Neural progenitor cell (in vitro differentiated cells): ENCODE measurements at regions not wholly inside any gene's neighbourhood (a gene's known extent, or its start where the extent isn't known, plus 50 kb on each side); places are given as distances from the start of the nearest gene placed in this dataset.
A peak's percentile ranks its signal among the peaks of the same experiment; 100 is the strongest.

ENCODE experiments used
- DNase-seq: peaks from one replicate; pipeline ENCODE4 v3.0.0-alpha.2; 2016; ENCODE audit warnings: low spot score
- H2AFZ ChIP-seq: fragments of 200-600 bp; sonication (generic); replicated peaks from 2 replicates; pipeline ENCODE4 v1.6.1; 2016; ENCODE audit warnings: antibody characterized with exemption
- H3F3A ChIP-seq: fragments of 200-600 bp; sonication (generic); 2 replicates; pipeline ENCODE4 v1.6.1; 2016; ENCODE audit warnings: antibody characterized with exemption, low read depth
- H3K27ac ChIP-seq: fragments of 200-600 bp; sonication (generic); 2 replicates; pipeline ENCODE4 v1.5.1; 2016; ENCODE audit warnings: mild to moderate bottlenecking
- H3K27me3 ChIP-seq: fragments of 200-600 bp; sonication (generic); 2 replicates; pipeline ENCODE4 v1.6.1; 2016; ENCODE audit warnings: mild to moderate bottlenecking, moderate library complexity
- H3K36me3 ChIP-seq: fragments of 200-600 bp; sonication (generic); 2 replicates; pipeline ENCODE4 v1.5.1; 2016
- H3K4me1 ChIP-seq: fragments of 200-600 bp; sonication (generic); 2 replicates; pipeline ENCODE4 v1.6.1; 2016; ENCODE audit warnings: mixed run types
- H3K4me2 ChIP-seq: fragments of 200-600 bp; sonication (generic); 2 replicates; pipeline ENCODE4 v1.6.1; 2016
- H3K4me3 ChIP-seq: fragments of 200-600 bp; sonication (generic); 2 replicates; pipeline ENCODE4 v1.5.1; 2016
- H3K79me2 ChIP-seq: fragments of 200-600 bp; sonication (generic); 2 replicates; pipeline ENCODE4 v1.6.1; 2016; ENCODE audit warnings: low read depth
- H3K9ac ChIP-seq: fragments of 200-600 bp; sonication (generic); 2 replicates; pipeline ENCODE4 v1.6.1; 2016
- H3K9me3 ChIP-seq: fragments of 200-600 bp; sonication (generic); 2 replicates; pipeline ENCODE4 v1.5.1; 2016; ENCODE audit warnings: low read depth
- H4K20me1 ChIP-seq: fragments of 200-600 bp; sonication (generic); 2 replicates; pipeline ENCODE4 v1.6.1; 2016; ENCODE audit warnings: low read depth
- H3K27ac Mint-ChIP-seq: 3 replicates; pipeline ENCODE4 v1.8.0; 2021; ENCODE audit warnings: mixed read lengths
- H3K27me3 Mint-ChIP-seq: 2 replicates; pipeline ENCODE4 v1.8.0; 2022; ENCODE audit warnings: low read depth, mild to moderate bottlenecking, inconsistent platforms, moderate library complexity, mixed read lengths; ENCODE audit not compliant: insufficient read depth
- H3K36me3 Mint-ChIP-seq: 3 replicates; pipeline ENCODE4 v1.8.0; 2021; ENCODE audit warnings: mixed read lengths
- H3K4me1 Mint-ChIP-seq: 3 replicates; pipeline ENCODE4 v1.8.0; 2021; ENCODE audit warnings: mixed read lengths
- H3K4me3 Mint-ChIP-seq: 3 replicates; pipeline ENCODE4 v1.8.0; 2021; ENCODE audit warnings: mild to moderate bottlenecking, moderate library complexity, mixed read lengths
- H3K9me3 Mint-ChIP-seq: 3 replicates; pipeline ENCODE4 v1.8.0; 2020; ENCODE audit warnings: mixed read lengths
- EZH2 ChIP-seq: fragments of 200-600 bp; sonication (generic); IDR thresholded peaks from 2 replicates; pipeline ENCODE4 v1.6.1; 2017; ENCODE audit warnings: antibody characterized with exemption, mild to moderate bottlenecking, moderate library complexity
- EZH2phosphoT487 ChIP-seq: fragments of 200-600 bp; sonication (generic); IDR thresholded peaks from 2 replicates; pipeline ENCODE4 v1.6.1; 2017; ENCODE audit warnings: antibody characterized with exemption
- TF ChIP-seq, protein P1 (sequence below): fragments of 200-600 bp; sonication (generic); IDR thresholded peaks from 2 replicates; pipeline ENCODE4 v1.5.1; 2017; ENCODE audit warnings: antibody characterized with exemption, mild to moderate bottlenecking

- Mint-ChIP-seq H3K9me3 (peaks cover 11% of the 10 kb centered on the region), H3K36me3 (peaks cover 13% of the 10 kb centered on the region), H3K4me1 (peaks cover 98% of the 10 kb centered on the region), H3K27me3 (peaks cover 11% of the 10 kb centered on the region), H3K27ac (peak overlapping the region; percentile 83), H3K4me3 (peak overlapping the region; percentile 1)
- Histone ChIP-seq H3F3A (peaks cover 41% of the 10 kb centered on the region), H4K20me1 (peaks cover 48% of the 10 kb centered on the region), H3K36me3 (no peaks in the 10 kb centered on the region), H3K4me3 (no peak overlapping the region), H3K9ac (no peak overlapping the region), H3K4me2 (peak overlapping the region; percentile 59), H3K27me3 (peaks cover 97% of the 10 kb centered on the region), H3K4me1 (peaks cover 38% of the 10 kb centered on the region), H2AFZ (no peak overlapping the region), H3K79me2 (no peaks in the 10 kb centered on the region), H3K27ac (no peak overlapping the region), H3K9me3 (no peaks in the 10 kb centered on the region)
- DNase-seq: peak; percentile 89
- TF ChIP-seq EZH2 (no peak), EZH2phosphoT487 (peak; percentile 58)
- TF ChIP-seq, protein P1, sequence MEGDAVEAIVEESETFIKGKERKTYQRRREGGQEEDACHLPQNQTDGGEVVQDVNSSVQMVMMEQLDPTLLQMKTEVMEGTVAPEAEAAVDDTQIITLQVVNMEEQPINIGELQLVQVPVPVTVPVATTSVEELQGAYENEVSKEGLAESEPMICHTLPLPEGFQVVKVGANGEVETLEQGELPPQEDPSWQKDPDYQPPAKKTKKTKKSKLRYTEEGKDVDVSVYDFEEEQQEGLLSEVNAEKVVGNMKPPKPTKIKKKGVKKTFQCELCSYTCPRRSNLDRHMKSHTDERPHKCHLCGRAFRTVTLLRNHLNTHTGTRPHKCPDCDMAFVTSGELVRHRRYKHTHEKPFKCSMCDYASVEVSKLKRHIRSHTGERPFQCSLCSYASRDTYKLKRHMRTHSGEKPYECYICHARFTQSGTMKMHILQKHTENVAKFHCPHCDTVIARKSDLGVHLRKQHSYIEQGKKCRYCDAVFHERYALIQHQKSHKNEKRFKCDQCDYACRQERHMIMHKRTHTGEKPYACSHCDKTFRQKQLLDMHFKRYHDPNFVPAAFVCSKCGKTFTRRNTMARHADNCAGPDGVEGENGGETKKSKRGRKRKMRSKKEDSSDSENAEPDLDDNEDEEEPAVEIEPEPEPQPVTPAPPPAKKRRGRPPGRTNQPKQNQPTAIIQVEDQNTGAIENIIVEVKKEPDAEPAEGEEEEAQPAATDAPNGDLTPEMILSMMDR: peak; percentile 64
Measured at GRCh38 chr4:4761128-4761982, 98.1 kb upstream of the MSX1 start.

DNA sequence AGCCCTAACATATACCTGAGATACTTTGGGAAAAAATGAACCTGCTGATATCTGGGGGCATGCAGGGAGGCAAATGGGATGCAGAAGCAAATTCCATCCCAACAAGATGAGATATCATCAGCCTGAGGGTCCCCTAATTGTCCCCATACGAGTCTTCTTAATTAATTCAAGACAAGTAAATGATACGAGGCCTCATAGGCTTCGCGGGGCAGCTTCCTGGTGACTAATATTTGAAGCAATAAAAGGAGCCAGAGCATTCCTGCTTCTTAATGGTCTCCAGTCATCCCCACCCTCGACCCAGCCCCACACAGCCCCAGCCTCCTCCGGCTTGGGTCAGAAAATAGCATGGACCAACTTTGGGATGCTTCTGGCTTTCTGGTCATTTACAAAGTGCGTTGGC, 99.6 kb upstream of the MSX1 start:
- H3F3A ChIP-seq: peaks cover 44% of the 10 kb centered on the region
- Mint-ChIP-seq H3K27ac (peak overlapping the region; percentile 89), H3K36me3 (peaks cover 3% of the 10 kb centered on the region), H3K4me1 (peaks cover 94% of the 10 kb centered on the region), H3K9me3 (peaks cover 4% of the 10 kb centered on the region), H3K27me3 (peaks cover 11% of the 10 kb centered on the region), H3K4me3 (no peak overlapping the region)
- no peak overlapping the region for H3K9ac ChIP-seq
- DNase-seq: no peak
- H3K79me2 ChIP-seq: no peaks in the 10 kb centered on the region
- H3K36me3 ChIP-seq: no peaks in the 10 kb centered on the region
- peaks cover 90% of the 10 kb centered on the region for H3K27me3 ChIP-seq
- H3K27ac ChIP-seq: no peak overlapping the region
- no peak overlapping the region for H3K4me2 ChIP-seq
- H3K9me3 ChIP-seq: no peaks in the 10 kb centered on the region
- H3K4me3 ChIP-seq: no peak overlapping the region
- peaks cover 50% of the 10 kb centered on the region for H3K4me1 ChIP-seq
- H4K20me1 ChIP-seq: peaks cover 52% of the 10 kb centered on the region
- TF ChIP-seq EZH2 (no peak), EZH2phosphoT487 (no peak)
- TF ChIP-seq, protein P1: no peak
- H2AFZ ChIP-seq: no peak overlapping the region

GRCh38 chr4:4759232-4759631, 100.2 kb upstream of the MSX1 start:
- no peak for DNase-seq
- Histone ChIP-seq H3K27ac (no peak overlapping the region), H3K9me3 (no peaks in the 10 kb centered on the region), H3K27me3 (peaks cover 90% of the 10 kb centered on the region), H3K4me3 (no peak overlapping the region), H4K20me1 (peaks cover 58% of the 10 kb centered on the region), H3F3A (peaks cover 41% of the 10 kb centered on the region), H3K4me1 (peaks cover 56% of the 10 kb centered on the region), H3K9ac (no peak overlapping the region), H3K79me2 (no peaks in the 10 kb centered on the region), H2AFZ (no peak overlapping the region), H3K36me3 (no peaks in the 10 kb centered on the region), H3K4me2 (no peak overlapping the region)
- no peak for TF ChIP-seq EZH2
- TF ChIP-seq, protein P1: no peak
- TF ChIP-seq EZH2phosphoT487: no peak
- peaks cover 12% of the 10 kb centered on the region for H3K27me3 Mint-ChIP-seq
- peak overlapping the region; percentile 12 for H3K4me3 Mint-ChIP-seq
- no peaks in the 10 kb centered on the region for H3K36me3 Mint-ChIP-seq
- peak overlapping the region; percentile 89 for H3K27ac Mint-ChIP-seq
- peaks cover 95% of the 10 kb centered on the region for H3K4me1 Mint-ChIP-seq
- peaks cover under 1% of the 10 kb centered on the region for H3K9me3 Mint-ChIP-seq
